Muscle layer of colon (tissue), 2 donors: ENCODE measurements at regions not wholly inside any gene's neighbourhood (a gene's known extent, or its start where the extent isn't known, plus 50 kb on each side); places are given as distances from the start of the nearest gene placed in this dataset.
A peak's percentile ranks its signal among the peaks of the same experiment; 100 is the strongest.

Source experiments
- H3K27ac ChIP-seq: one replicate; pipeline ENCODE4 v1.7.0; 2013; ENCODE audit warnings: low read depth, mild to moderate bottlenecking, low read length, moderate library complexity
- H3K27me3 ChIP-seq, 2 donors: one replicate each; pipeline ENCODE4 v1.7.0; 2013; ENCODE audit warnings: low read length in 2 of 2, mild to moderate bottlenecking in 2 of 2; ENCODE audit not compliant: insufficient read depth in 2 of 2, control insufficient read depth in 1 of 2
- H3K36me3 ChIP-seq: one replicate; pipeline ENCODE4 v1.7.0; 2013; ENCODE audit warnings: mild to moderate bottlenecking, low read length; ENCODE audit not compliant: insufficient read depth
- H3K4me1 ChIP-seq: one replicate; pipeline ENCODE4 v1.7.0; 2013; ENCODE audit warnings: mild to moderate bottlenecking, low read length; ENCODE audit not compliant: insufficient read depth
- H3K4me3 ChIP-seq, 2 donors: one replicate each; pipeline ENCODE4 v1.7.0; 2013; ENCODE audit warnings: low read length in 2 of 2, low read depth in 1 of 2, mild to moderate bottlenecking in 1 of 2, moderate library complexity in 1 of 2
- H3K9ac ChIP-seq: one replicate; pipeline ENCODE4 v1.7.0; 2013; ENCODE audit warnings: low read length
- H3K9me3 ChIP-seq: one replicate; pipeline ENCODE4 v1.7.0; 2013; ENCODE audit warnings: mild to moderate bottlenecking, low read length
- donor health status: abdominal sarcoma.
- donor health status: Adenocarcinoma of cecum.

DNA sequence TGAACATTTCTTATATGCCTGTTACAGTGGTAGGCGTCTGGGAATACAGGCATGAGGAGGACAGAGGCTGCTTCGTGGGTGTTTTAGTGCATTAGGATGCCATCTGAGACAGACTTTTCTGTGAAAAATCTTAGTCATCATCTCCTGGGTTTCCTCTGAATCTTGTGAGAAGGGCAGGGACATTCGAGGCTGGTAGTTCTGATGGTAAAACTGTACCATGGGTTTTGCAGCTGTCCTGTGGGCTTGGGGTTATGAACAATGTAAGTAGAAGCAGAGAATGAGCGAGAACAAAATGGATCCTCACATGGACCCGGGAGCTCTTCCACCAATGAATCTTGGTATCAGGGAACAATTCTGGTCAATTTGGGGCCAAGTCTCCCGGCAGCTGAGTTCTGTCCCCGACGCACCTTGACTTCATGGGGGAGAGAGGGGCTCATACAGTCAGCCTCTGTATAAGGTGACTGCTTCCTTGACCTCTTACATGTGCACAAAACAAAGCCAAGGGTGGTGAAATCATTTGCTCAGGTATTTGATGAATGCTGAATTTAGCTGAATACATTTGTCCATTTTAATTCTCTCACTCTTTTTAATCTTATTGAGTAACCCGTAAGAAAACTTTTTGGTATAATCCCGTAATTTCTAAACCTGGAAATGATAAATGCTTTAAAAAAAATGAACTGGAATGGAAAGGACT lies 63.6 kb upstream of the ERRFI1 start:
- H3K4me1 ChIP-seq: peaks cover 3% of the 10 kb centered on the region
- H3K9ac ChIP-seq: no peak overlapping the region
- H3K9me3 ChIP-seq: no peaks in the 10 kb centered on the region
- H3K4me3 ChIP-seq: no peak overlapping the region
- H3K36me3 ChIP-seq: no peaks in the 10 kb centered on the region
- no peak overlapping the region for H3K27ac ChIP-seq
- H3K27me3 ChIP-seq: no peaks in the 10 kb centered on the region

DNA sequence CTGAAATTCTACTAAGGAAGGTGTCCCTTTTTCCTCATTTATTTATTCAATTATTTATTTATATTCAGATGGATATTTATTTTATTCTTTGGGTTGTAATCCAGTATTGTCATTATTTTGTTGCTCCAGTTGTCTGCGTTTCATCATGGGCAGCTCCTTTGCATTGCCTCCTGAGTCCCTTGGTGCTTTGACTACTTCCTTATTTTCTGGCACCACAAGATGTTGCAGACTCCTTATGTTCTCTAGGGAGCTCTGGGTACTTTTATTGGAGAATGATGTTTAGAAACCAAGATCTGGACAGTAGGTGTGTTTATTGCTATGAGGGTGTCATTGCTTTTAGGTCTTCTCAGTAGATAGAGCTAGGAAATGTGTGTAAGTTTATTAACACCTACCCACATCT lies 59.9 kb upstream of the ERRFI1 start:
- no peak overlapping the region for H3K27ac ChIP-seq

DNA sequence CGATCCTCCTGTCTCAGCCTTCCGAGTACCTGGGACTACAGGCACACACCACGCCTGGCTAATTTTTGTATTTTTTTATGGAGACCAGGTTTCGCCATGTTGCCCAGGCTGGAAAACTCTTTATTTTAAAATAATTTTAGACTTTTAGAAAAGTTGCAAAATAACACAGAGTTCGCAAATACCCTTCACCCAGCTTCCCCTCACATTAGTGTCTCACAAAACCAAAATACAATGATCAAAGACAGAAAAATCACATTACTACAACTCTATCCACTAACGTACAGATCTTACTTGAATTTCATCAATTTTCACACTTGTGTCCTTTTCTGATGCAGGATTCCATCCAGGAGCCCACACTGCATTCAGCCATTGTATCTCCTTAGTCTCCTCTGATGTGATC lies 58.8 kb upstream of the ERRFI1 start:
- Histone ChIP-seq H3K36me3 (no peaks in the 10 kb centered on the region), H3K27me3 (no peaks in the 10 kb centered on the region), H3K9me3 (no peaks in the 10 kb centered on the region), H3K27ac (no peak overlapping the region), H3K4me1 (peaks cover 9% of the 10 kb centered on the region), H3K4me3 (no peak overlapping the region), H3K9ac (no peak overlapping the region)

More for the DNA sequence above, 59.9 kb upstream of the ERRFI1 start:
- Histone ChIP-seq H3K4me1 (peaks cover 9% of the 10 kb centered on the region), H3K36me3 (no peaks in the 10 kb centered on the region), H3K9ac (no peak overlapping the region), H3K9me3 (no peaks in the 10 kb centered on the region), H3K27me3 (no peaks in the 10 kb centered on the region), H3K4me3 (no peak overlapping the region)

DNA sequence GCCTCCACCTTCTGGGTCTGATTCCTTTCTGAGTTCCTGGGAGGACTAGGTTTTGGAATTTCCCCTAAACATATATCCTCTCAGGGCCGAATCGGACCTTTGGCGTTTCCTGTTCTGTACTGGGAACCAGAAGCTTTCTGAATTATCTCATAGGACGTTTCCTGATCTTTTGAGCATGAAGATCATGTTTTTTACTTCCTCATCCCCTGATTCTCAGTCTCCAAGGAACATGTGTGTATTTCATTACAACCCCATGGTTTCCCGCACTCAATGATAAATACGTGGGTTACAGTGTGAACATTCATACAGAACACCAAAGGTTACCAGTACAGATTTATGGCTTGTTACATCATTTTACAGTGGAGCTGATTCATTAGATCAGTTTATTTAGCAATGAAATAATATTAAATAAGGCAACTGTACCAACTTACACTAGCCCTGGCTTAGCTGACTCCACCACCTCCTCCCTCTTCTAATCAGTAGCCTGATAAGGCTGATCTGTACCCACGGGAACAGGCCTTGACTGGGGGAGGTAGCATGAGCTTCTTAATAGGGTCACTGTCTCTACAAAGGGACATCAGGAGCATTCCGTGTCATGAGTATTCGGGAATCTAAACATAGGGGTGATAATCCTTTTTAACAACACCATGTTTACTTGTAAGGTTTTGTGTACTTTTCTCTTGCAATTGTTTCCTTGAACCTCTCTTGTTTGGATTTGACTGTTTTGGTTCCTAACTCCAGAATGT lies 57.8 kb upstream of the ERRFI1 start:
- H3K36me3 ChIP-seq: no peaks in the 10 kb centered on the region
- no peak overlapping the region for H3K9ac ChIP-seq
- H3K4me3 ChIP-seq: no peak overlapping the region
- peak overlapping the region; percentile 1 for H3K27ac ChIP-seq
- H3K27me3 ChIP-seq: no peaks in the 10 kb centered on the region
- H3K4me1 ChIP-seq: peaks cover 9% of the 10 kb centered on the region
- no peaks in the 10 kb centered on the region for H3K9me3 ChIP-seq

DNA sequence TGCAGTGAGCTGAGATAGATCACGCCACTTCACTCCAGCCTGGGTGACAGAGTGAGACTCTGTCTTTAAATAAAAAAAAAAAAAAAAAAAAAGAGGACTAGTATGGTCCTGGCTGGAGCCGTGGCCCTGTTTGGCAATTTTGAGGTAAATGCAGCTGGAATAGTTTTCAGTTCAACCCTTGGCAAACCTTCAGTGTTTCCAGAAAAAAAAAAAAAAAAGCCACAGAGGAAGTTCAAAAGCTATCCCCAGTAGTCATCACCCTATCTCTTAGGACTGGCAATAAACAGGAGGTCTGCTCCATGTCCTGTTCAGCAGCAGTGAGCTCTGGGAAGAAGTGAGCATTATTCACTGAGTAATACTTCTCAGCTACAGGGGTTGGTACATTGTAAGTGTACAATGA lies 56.8 kb upstream of the ERRFI1 start:
- no peak overlapping the region for H3K27ac ChIP-seq
- no peaks in the 10 kb centered on the region for H3K9me3 ChIP-seq
- no peak overlapping the region for H3K9ac ChIP-seq
- no peaks in the 10 kb centered on the region for H3K27me3 ChIP-seq
- no peaks in the 10 kb centered on the region for H3K36me3 ChIP-seq
- H3K4me1 ChIP-seq: peaks cover 18% of the 10 kb centered on the region
- H3K4me3 ChIP-seq: no peak overlapping the region

DNA sequence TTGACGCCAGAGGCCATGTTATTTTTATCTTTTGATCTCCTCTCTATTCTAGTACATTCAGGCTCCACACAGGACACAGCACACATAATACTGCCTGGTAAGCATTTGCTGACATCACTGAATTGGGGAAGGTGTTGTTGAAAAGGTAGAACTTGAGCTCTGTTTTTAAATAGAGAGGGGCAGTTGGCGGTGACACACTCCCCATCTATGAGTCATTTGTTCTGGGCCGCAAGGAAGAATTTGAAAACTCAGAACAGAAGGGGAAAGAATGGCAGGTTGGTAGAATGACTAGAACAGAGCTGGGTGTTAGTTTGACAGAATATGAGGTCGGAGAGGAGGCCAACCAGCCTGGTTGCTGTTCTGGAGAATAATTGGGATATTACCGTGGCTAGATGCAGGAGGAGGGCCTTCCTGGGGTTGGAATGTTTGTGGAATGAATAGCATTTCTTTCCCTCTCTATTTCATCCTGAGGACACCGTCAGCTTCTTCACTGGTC lies 52.1 kb upstream of the ERRFI1 start:
- Histone ChIP-seq H3K4me3 (no peak overlapping the region), H3K36me3 (no peaks in the 10 kb centered on the region), H3K9me3 (no peaks in the 10 kb centered on the region), H3K4me1 (peaks cover 22% of the 10 kb centered on the region), H3K27ac (peak overlapping the region; percentile 22), H3K27me3 (no peaks in the 10 kb centered on the region), H3K9ac (no peak overlapping the region)

DNA sequence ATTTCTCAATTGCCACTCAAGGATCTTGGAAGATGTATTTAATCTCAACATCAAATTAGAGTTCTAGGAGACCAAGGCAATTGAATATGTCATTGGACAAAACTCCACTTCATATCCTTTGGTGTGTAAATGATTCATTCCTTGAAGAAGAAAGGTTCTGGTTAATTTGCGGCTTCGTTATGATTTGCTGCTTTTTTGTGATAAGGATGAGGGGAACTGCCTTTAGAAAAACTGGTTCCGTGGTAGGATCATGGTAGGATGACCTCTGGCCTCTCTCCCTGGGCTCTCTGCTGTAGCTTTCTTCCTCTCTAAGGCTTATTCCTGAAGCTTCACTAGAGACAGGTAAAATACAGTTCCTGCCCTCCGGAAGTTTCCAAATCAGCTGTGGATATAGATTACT lies 51.5 kb upstream of the ERRFI1 start:
- Histone ChIP-seq H3K4me1 (peaks cover 21% of the 10 kb centered on the region), H3K36me3 (no peaks in the 10 kb centered on the region), H3K9ac (no peak overlapping the region), H3K4me3 (no peak overlapping the region), H3K27me3 (no peaks in the 10 kb centered on the region), H3K9me3 (no peaks in the 10 kb centered on the region), H3K27ac (no peak overlapping the region)

DNA sequence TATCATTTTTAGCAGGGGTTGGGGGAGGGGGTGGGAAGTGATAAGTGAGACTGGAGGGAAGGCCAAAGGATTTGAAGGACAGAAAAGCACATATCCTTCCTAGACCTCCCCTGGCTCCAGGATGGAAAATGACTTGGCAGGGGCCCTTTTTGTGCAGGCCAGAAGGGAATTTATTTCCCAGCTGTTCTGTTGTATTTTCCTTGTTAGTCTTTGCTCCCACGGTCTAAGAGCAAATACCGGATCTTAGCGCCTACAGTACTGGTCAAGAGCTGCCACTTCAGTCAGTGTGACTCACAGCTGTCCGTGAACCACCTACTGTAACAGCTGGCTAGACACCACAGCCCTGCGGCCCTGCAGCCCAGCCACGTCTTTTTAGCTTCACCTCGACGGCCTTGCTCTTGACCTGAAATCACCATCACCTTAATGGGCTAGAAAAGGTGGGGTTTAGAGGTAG lies 51.0 kb upstream of the ERRFI1 start:
- H3K27me3 ChIP-seq: no peaks in the 10 kb centered on the region
- no peak overlapping the region for H3K27ac ChIP-seq
- H3K9ac ChIP-seq: no peak overlapping the region
- peaks cover 21% of the 10 kb centered on the region for H3K4me1 ChIP-seq
- H3K36me3 ChIP-seq: no peaks in the 10 kb centered on the region
- no peak overlapping the region for H3K4me3 ChIP-seq
- H3K9me3 ChIP-seq: no peaks in the 10 kb centered on the region

DNA sequence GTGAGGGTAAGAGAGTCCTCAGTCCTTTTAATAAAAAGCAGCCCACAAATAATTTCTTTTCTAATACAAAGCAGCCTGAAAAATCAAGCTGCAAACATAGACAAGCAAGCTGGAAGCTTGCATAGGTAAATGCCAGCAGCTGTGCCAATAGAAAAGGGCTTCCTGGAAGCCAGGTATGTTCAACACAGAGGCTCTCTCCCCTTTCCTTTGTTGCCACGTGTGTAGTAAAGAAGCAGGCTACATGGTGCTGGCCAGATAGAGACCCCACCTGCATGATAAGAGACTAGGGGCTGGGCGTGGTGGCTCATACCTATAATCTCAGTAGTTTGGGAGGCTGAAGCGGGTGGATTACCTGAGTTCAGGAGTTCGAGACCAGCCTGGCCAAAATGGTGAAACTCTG lies 50.1 kb upstream of the ERRFI1 start:
- no peak overlapping the region for H3K27ac ChIP-seq
- no peak overlapping the region for H3K4me3 ChIP-seq
- no peak overlapping the region for H3K9ac ChIP-seq
- H3K36me3 ChIP-seq: no peaks in the 10 kb centered on the region
- H3K9me3 ChIP-seq: no peaks in the 10 kb centered on the region
- peaks cover 21% of the 10 kb centered on the region for H3K4me1 ChIP-seq
- no peaks in the 10 kb centered on the region for H3K27me3 ChIP-seq
